Natural killer cell treated with Interleukin-12 subunit alpha and Interleukin-12 subunit beta and Interleukin-15 and Interleukin-18, amount 100 ng/mL, for 72 hours (primary cell): ENCODE measurements at regions not wholly inside any gene's neighbourhood (a gene's known extent, or its start where the extent isn't known, plus 50 kb on each side); places are given as distances from the start of the nearest gene placed in this dataset.

ENCODE experiments used
- ATAC-seq, 2 donors: fragments of 150-1000 bp; cut with Tn5 transposase in 1 of 2; sonication (Bioruptor Pico), chemical (Tn5 transposase) in 1 of 2; 2 replicates each; pipeline ENCODE4 v1.10.0; 2021
- DNase-seq: peaks from one replicate; pipeline ENCODE4 v3.0.0; 2022; ENCODE audit warnings: low spot score
- H3K27ac Mint-ChIP-seq, 2 donors: 1 replicate in 1 of 2; 2 replicates in 1 of 2; pipeline ENCODE4 v1.8.0; 2022; ENCODE audit warnings: mixed read lengths in 2 of 2, mild to moderate bottlenecking in 1 of 2, moderate library complexity in 1 of 2
- H3K27me3 Mint-ChIP-seq, 2 donors: 1 replicate in 1 of 2; 2 replicates in 1 of 2; pipeline ENCODE4 v1.8.0; 2022; ENCODE audit warnings: mixed read lengths in 2 of 2
- H3K36me3 Mint-ChIP-seq: one replicate; pipeline ENCODE4 v1.8.0; 2022; ENCODE audit warnings: mixed read lengths
- H3K4me1 Mint-ChIP-seq, 2 donors: 1 replicate in 1 of 2; 2 replicates in 1 of 2; pipeline ENCODE4 v1.8.0; 2022; ENCODE audit warnings: low read depth in 2 of 2, mixed read lengths in 2 of 2, mild to moderate bottlenecking in 1 of 2
- H3K4me3 Mint-ChIP-seq: one replicate; pipeline ENCODE4 v1.8.0; 2022; ENCODE audit warnings: mixed read lengths
- H3K9me3 Mint-ChIP-seq: 2 replicates; pipeline ENCODE4 v1.8.0; 2022; ENCODE audit warnings: mixed read lengths

- Mint-ChIP-seq H3K36me3 (no peaks in the 10 kb centered on the region), H3K9me3 (no peaks in the 10 kb centered on the region), H3K4me3 (no peak overlapping the region), H3K27ac (no peak overlapping the region), H3K27me3 (no peaks in the 10 kb centered on the region), H3K4me1 (no peaks in the 10 kb centered on the region)
- DNase-seq (no peak), ATAC-seq (no peak)
These were observed 161.0 kb downstream of the SPATA31D1 start for GRCh38 chr9:82149501-82149946.

GRCh38 chr9:82152181-82152580 is 163.6 kb downstream of the SPATA31D1 start:
- no peak overlapping the region for H3K27ac Mint-ChIP-seq
- no peak for DNase-seq
- no peaks in the 10 kb centered on the region for H3K27me3 Mint-ChIP-seq
- ATAC-seq = no peak
- peaks cover 2% of the 10 kb centered on the region for H3K9me3 Mint-ChIP-seq
- H3K36me3 Mint-ChIP-seq = no peaks in the 10 kb centered on the region
- no peaks in the 10 kb centered on the region for H3K4me1 Mint-ChIP-seq
- H3K4me3 Mint-ChIP-seq = no peak overlapping the region

DNA sequence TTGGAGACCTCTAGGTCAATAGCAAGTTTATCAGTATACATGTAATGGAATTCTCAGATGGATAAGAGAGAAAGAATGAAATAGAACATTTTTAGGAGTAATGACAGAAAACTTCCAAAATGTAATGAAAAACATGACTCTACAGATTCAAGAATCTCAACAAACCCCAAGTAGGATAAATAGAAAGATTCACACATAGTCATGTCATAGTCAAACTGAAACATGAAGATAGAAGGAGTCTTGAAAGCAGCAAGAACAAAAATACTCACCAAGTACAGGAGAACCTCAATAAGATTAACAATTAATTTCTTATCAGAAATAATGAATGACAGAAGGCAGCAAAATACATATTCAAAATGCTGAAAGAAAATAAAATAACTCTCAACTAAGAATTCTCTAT is 164.5 kb downstream of the SPATA31D1 start:
- Mint-ChIP-seq H3K27ac (no peak overlapping the region), H3K36me3 (no peaks in the 10 kb centered on the region), H3K4me3 (no peak overlapping the region), H3K9me3 (peaks cover 2% of the 10 kb centered on the region), H3K4me1 (no peaks in the 10 kb centered on the region), H3K27me3 (no peaks in the 10 kb centered on the region)
- no peak for ATAC-seq
- DNase-seq = no peak

GRCh38 chr9:82154573-82154972 is 166.0 kb downstream of the SPATA31D1 start:
- H3K4me3 Mint-ChIP-seq = no peak overlapping the region
- no peak for DNase-seq

GRCh38 chr9:82161876-82162275 is 173.3 kb downstream of the SPATA31D1 start:
- Mint-ChIP-seq H3K27ac (no peak overlapping the region), H3K4me3 (no peak overlapping the region), H3K36me3 (no peaks in the 10 kb centered on the region), H3K9me3 (peaks cover 3% of the 10 kb centered on the region), H3K4me1 (no peaks in the 10 kb centered on the region), H3K27me3 (no peaks in the 10 kb centered on the region)
- no peak for DNase-seq
- ATAC-seq = no peak

More at GRCh38 chr9:82154573-82154972, 166.0 kb downstream of the SPATA31D1 start:
- no peaks in the 10 kb centered on the region for H3K27me3 Mint-ChIP-seq
- H3K9me3 Mint-ChIP-seq = peaks cover 2% of the 10 kb centered on the region
- no peak for ATAC-seq
- H3K27ac Mint-ChIP-seq = no peak overlapping the region
- H3K4me1 Mint-ChIP-seq = no peaks in the 10 kb centered on the region
- no peaks in the 10 kb centered on the region for H3K36me3 Mint-ChIP-seq

- DNase-seq (no peak), ATAC-seq (no peak)
- Mint-ChIP-seq H3K27ac (no peak overlapping the region), H3K4me3 (no peak overlapping the region), H3K9me3 (peaks cover 3% of the 10 kb centered on the region), H3K36me3 (no peaks in the 10 kb centered on the region), H3K27me3 (no peaks in the 10 kb centered on the region), H3K4me1 (no peaks in the 10 kb centered on the region)
These were observed 175.6 kb downstream of the SPATA31D1 start for GRCh38 chr9:82164159-82164558.

DNA sequence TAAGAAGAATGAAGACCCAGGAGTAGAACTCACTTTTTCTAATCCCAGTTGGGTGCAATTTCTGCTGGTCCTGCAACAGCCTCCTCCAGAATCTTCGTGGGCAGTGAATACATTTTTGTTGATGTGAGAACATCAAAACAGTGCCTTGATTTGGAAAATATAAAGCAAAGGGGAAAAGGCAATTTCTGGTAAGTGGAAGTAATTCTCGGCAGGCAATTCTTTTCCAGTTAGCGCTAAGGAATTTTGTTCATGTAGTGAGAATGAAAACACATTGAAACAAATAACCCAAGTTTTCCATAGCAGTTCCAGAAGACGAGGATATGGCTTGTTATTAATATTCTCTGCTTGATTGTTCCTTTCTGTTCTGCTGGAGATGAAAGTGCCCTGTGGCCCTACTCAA is 178.7 kb downstream of the SPATA31D1 start:
- ATAC-seq = no peak

GRCh38 chr9:82168585-82168984 is 180.0 kb downstream of the SPATA31D1 start:
- ATAC-seq (no peak), DNase-seq (no peak)
- Mint-ChIP-seq H3K27me3 (no peaks in the 10 kb centered on the region), H3K27ac (no peak overlapping the region), H3K4me1 (no peaks in the 10 kb centered on the region), H3K9me3 (no peaks in the 10 kb centered on the region), H3K36me3 (no peaks in the 10 kb centered on the region), H3K4me3 (no peak overlapping the region)

More for the DNA sequence above, 178.7 kb downstream of the SPATA31D1 start:
- Mint-ChIP-seq H3K4me1 (no peaks in the 10 kb centered on the region), H3K27me3 (no peaks in the 10 kb centered on the region), H3K36me3 (no peaks in the 10 kb centered on the region), H3K27ac (no peak overlapping the region), H3K9me3 (peaks cover 3% of the 10 kb centered on the region), H3K4me3 (no peak overlapping the region)
- DNase-seq = no peak

DNA sequence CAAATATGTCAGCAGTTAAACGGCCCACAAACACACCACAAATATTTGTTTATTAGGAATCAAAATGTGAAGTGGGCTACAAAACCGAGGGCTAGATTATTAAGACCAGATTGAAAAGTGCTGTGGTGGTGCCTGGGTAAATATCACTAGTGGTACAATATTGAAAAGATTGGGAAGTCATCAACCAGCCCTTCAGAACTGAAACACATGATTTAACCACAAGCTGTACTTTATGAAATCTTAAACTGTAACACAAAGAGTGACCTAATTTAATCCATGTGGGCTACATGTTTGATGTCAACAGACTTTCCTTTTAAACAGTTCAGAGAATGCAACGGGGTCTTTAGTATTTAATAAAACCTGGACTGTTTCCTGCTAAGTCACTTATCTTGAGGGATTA is 182.3 kb downstream of the SPATA31D1 start:
- DNase-seq = no peak
- ATAC-seq = no peak
- no peak overlapping the region for H3K27ac Mint-ChIP-seq
- no peaks in the 10 kb centered on the region for H3K4me1 Mint-ChIP-seq
- H3K36me3 Mint-ChIP-seq = no peaks in the 10 kb centered on the region
- no peak overlapping the region for H3K4me3 Mint-ChIP-seq
- H3K27me3 Mint-ChIP-seq = no peaks in the 10 kb centered on the region
- no peaks in the 10 kb centered on the region for H3K9me3 Mint-ChIP-seq

DNA sequence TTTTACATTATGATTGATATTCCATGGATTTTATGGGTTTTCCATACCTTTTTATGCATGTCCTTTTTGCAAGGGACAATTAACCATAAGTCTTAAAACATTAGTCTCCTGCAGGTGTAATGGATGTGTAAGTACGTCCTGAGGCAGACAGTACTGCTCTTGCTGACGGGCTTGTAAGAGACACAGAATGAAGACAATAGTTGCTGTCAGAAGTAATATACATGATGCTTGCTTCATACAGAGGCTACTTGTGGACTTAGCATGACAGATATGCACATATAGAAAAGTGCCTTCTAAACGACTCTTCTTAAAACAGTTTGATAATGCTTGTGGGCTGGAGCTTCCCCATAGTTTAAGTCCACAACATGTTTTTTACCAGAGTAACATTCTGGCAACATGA is 182.7 kb downstream of the SPATA31D1 start:
- no peaks in the 10 kb centered on the region for H3K9me3 Mint-ChIP-seq
- H3K27me3 Mint-ChIP-seq = no peaks in the 10 kb centered on the region
- no peaks in the 10 kb centered on the region for H3K4me1 Mint-ChIP-seq
- ATAC-seq = no peak
- H3K27ac Mint-ChIP-seq = no peak overlapping the region
- H3K36me3 Mint-ChIP-seq = no peaks in the 10 kb centered on the region
- no peak overlapping the region for H3K4me3 Mint-ChIP-seq
- no peak for DNase-seq

GRCh38 chr9:82180711-82181110 is 192.1 kb downstream of the SPATA31D1 start:
- no peaks in the 10 kb centered on the region for H3K27me3 Mint-ChIP-seq
- H3K9me3 Mint-ChIP-seq = peaks cover 5% of the 10 kb centered on the region
- peaks cover 0 to 8% of the 10 kb centered on the region in 2 donors for H3K4me1 Mint-ChIP-seq
- DNase-seq = no peak
- H3K36me3 Mint-ChIP-seq = no peaks in the 10 kb centered on the region
- H3K4me3 Mint-ChIP-seq = no peak overlapping the region
- no peak overlapping the region for H3K27ac Mint-ChIP-seq
- ATAC-seq = no peak

DNA sequence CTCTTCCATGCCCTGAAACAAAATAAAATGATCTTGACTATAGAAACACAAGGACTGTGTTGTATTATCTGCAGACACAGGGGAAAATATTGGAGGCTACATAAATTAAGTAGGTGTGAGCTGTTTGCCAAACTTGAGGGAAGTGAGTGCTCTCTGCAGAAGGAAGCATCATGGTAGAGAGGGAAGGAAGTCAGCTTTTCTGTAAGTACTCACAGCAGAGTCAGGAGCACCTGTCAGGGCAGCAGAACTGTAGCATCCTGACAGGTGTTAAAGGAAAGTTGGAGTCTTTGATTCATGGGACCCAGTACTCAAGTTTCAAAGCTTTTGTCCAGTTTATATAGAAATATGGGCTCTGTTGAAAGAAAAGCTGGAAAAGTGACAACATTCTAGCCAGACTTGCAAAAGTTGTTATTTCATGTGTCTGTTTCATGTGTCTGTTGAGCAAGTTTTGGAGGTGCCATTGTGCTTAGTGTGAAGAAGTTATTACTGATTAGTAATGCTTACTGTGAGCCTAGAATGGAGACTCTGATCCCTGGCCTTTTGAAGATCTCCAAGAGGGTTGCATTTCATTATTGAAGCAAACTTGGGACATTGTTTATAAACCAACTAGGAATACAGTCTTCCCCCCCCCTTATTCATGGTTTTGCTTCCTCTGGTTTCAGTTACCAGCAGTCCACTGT is 194.7 kb downstream of the SPATA31D1 start:
- Mint-ChIP-seq H3K4me3 (no peak overlapping the region), H3K27ac (no peak overlapping the region), H3K9me3 (peaks cover 5% of the 10 kb centered on the region), H3K36me3 (no peaks in the 10 kb centered on the region), H3K27me3 (no peaks in the 10 kb centered on the region), H3K4me1 (peaks cover 0 to 8% of the 10 kb centered on the region in 2 donors)
- DNase-seq (no peak), ATAC-seq (no peak)

- Mint-ChIP-seq H3K27ac (no peak overlapping the region), H3K4me1 (peaks cover 0 to 8% of the 10 kb centered on the region in 2 donors), H3K4me3 (no peak overlapping the region), H3K9me3 (peaks cover 5% of the 10 kb centered on the region), H3K27me3 (peaks cover 0 to 2% of the 10 kb centered on the region in 2 donors), H3K36me3 (no peaks in the 10 kb centered on the region)
- no peak for ATAC-seq
- no peak for DNase-seq
These were observed 196.0 kb downstream of the SPATA31D1 start for GRCh38 chr9:82184524-82184923.

DNA sequence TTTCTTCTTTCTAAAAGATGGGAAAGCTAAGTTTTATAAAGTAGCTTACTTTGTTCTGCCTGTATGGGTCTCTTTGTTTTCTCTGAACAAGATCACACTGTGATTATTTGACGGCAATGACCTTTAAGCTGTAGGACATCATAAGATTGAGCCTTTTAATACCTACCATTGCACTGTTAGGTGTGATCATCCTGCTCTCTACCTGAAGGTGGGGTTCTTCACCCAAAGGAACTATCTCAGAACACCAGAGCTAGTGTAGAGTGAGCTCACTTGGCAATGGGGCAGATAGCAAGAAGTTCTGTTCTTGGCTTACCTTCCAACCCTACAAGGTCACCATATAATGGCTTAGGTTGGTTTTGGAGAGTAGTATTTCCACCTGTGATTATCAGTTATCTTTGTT is 200.2 kb downstream of the SPATA31D1 start:
- H3K36me3 Mint-ChIP-seq = peaks cover 2% of the 10 kb centered on the region
- ATAC-seq = no peak

More for the DNA sequence above, 200.2 kb downstream of the SPATA31D1 start:
- no peak overlapping the region for H3K27ac Mint-ChIP-seq
- peaks cover 0 to 2% of the 10 kb centered on the region in 2 donors for H3K27me3 Mint-ChIP-seq
- peaks cover 6 to 11% of the 10 kb centered on the region in 2 donors for H3K4me1 Mint-ChIP-seq
- no peak for DNase-seq
- no peak overlapping the region for H3K4me3 Mint-ChIP-seq
- peaks cover 4% of the 10 kb centered on the region for H3K9me3 Mint-ChIP-seq
